ENCODE measurements at regions not wholly inside any gene's neighbourhood (a gene's known extent, or its start where the extent isn't known, plus 50 kb on each side); places are given as distances from the start of the nearest gene placed in this dataset.

DNA sequence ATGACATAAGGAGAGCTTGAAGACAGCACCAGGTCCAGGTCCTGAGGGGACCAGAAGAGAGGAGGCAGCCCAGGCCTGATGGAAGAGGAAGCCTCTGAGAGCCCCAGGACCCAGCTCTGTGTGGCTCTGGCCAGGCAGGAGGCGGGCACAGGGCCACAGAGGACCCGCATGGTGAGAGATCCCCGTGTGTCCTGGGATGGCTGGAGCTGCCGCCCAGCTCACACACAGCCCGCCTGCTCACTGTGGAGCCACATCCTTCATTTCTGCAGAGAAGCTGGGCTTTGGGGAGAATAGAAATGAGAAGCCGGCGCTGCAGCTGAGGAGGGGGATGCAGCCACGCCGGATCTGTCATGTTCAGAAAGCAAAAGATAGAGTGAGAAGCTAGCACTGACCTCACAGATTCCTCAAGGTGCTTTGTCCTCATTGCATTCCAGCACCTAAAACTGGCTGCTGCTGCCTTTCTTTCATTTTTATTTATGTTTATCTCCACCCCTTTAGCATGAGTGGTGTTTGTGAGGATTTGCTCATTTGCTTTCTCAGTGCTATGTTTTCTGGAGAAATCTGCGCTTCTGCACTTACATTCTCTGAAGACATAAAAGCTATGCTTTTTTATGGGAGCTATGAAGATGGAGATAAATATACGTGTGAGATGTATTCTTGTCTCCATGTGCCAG is 307.6 kb upstream of the MYT1L start:
- Mint-ChIP-seq H3K9me3 (peaks cover under 1% of the 10 kb centered on the region), H3K27ac (ENCODE audit: low read depth) (no peak overlapping the region), H3K4me3 (no peak overlapping the region), H3K27me3 (peaks cover 9% of the 10 kb centered on the region), H3K4me1 (no peaks in the 10 kb centered on the region), H3K36me3 (ENCODE audit: insufficient read depth) (no peaks in the 10 kb centered on the region)
- DNase-seq (ENCODE audit: low spot score in 2 of 2) (no peak), ATAC-seq (replicated peaks; ENCODE audit: extremely low read depth, poor library complexity, severe bottlenecking) (no peak)

DNA sequence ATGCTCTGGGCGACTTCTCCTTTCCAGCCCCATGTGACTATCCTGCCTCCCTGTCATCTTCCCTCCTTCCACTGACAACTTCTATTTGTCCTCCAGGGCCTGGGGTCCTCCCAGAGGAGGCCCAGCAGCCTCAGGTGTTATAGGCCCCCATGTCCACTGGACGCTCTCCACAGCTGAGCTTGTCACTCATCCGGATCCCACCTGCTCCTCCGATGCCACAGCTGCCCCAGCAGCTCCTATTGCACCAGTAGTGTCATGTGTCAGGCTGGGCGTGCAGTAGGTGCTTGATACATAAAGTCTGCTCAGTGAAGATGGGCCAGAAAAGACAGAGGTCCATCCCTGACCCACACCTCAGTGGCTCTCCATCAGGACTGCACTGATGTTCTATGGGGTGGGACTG is 305.7 kb upstream of the MYT1L start:
- DNase-seq (ENCODE audit: low spot score in 2 of 2) (no peak), ATAC-seq (replicated peaks; ENCODE audit: extremely low read depth, poor library complexity, severe bottlenecking) (no peak)
- Mint-ChIP-seq H3K36me3 (ENCODE audit: insufficient read depth) (no peaks in the 10 kb centered on the region), H3K27ac (ENCODE audit: low read depth) (peak overlapping the region; percentile 9), H3K27me3 (peaks cover 9% of the 10 kb centered on the region), H3K4me3 (no peak overlapping the region), H3K4me1 (no peaks in the 10 kb centered on the region), H3K9me3 (no peaks in the 10 kb centered on the region)

DNA sequence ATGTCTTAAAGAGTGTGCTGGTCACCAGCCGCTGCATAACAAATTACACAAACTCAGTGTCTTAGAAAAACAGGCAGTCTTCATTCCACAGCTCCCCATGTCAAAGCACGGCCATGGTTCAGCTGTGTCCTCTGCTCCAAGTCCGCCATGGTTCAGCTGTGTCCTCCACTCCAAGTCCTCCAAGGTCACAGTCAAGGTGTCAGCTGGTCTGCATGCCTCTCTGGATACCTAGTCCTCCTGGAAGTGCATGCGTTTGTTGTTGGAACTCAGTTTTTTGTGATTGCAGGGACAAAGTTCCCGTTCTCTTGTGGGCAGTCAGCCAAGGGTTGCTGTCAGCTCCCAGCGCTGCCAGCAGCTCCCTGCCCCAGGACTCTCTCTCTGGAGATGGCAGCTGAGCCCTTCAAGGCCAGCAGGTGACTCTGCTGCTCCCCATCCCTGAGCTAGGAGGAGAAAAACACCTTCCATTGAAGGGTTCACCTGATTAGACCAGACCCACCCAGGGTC is 304.0 kb upstream of the MYT1L start:
- peaks cover 9% of the 10 kb centered on the region for H3K27me3 Mint-ChIP-seq
- H3K4me3 Mint-ChIP-seq, result no peak overlapping the region
- no peak overlapping the region for H3K27ac Mint-ChIP-seq (ENCODE audit: low read depth)
- H3K4me1 Mint-ChIP-seq, result no peaks in the 10 kb centered on the region
- ATAC-seq (replicated peaks; ENCODE audit: extremely low read depth, poor library complexity, severe bottlenecking) (no peak), DNase-seq (ENCODE audit: low spot score in 2 of 2) (no peak)
- no peaks in the 10 kb centered on the region for H3K36me3 Mint-ChIP-seq (ENCODE audit: insufficient read depth)
- peaks cover 6% of the 10 kb centered on the region for H3K9me3 Mint-ChIP-seq

DNA sequence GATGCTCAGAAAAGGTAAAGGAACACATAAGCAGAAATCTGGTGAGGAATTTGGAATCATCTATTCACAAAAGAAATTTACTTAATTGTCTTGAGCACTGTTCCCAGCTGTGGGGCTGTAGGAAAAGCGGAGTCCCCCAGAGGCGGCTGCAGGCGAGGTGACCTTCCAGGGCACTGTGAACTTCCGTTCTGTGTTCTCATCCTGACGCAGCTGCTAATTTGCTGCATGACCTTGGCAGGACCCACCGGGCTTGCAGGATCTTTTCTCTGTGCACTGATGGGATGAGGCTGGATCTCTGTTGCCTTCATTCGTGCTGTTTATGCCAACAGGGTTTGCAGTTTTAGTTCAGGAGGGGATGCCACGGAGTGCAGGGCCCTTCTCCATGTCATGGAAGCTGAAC is 301.9 kb upstream of the MYT1L start:
- H3K9me3 Mint-ChIP-seq, result peaks cover 12% of the 10 kb centered on the region
- H3K27ac Mint-ChIP-seq (ENCODE audit: low read depth), result no peak overlapping the region
- H3K4me1 Mint-ChIP-seq, result no peaks in the 10 kb centered on the region

GRCh38 chr2:2623939-2624338 is 292.9 kb upstream of the MYT1L start:
- no peak for DNase-seq (ENCODE audit: low spot score in 2 of 2)
- H3K27ac Mint-ChIP-seq (ENCODE audit: low read depth), result no peak overlapping the region
- H3K36me3 Mint-ChIP-seq (ENCODE audit: insufficient read depth), result no peaks in the 10 kb centered on the region
- no peak overlapping the region for H3K4me3 Mint-ChIP-seq
- H3K9me3 Mint-ChIP-seq, result no peaks in the 10 kb centered on the region
- ATAC-seq (replicated peaks; ENCODE audit: extremely low read depth, poor library complexity, severe bottlenecking), result no peak
- H3K4me1 Mint-ChIP-seq, result no peaks in the 10 kb centered on the region
- no peaks in the 10 kb centered on the region for H3K27me3 Mint-ChIP-seq

More for the DNA sequence above, 301.9 kb upstream of the MYT1L start:
- Mint-ChIP-seq H3K36me3 (ENCODE audit: insufficient read depth) (no peaks in the 10 kb centered on the region), H3K27me3 (peaks cover 9% of the 10 kb centered on the region), H3K4me3 (no peak overlapping the region)
- DNase-seq (ENCODE audit: low spot score in 2 of 2) (no peak), ATAC-seq (replicated peaks; ENCODE audit: extremely low read depth, poor library complexity, severe bottlenecking) (no peak)

- DNase-seq (ENCODE audit: low spot score in 2 of 2) (no peak), ATAC-seq (replicated peaks; ENCODE audit: extremely low read depth, poor library complexity, severe bottlenecking) (no peak)
- Mint-ChIP-seq H3K9me3 (no peaks in the 10 kb centered on the region), H3K4me3 (no peak overlapping the region), H3K4me1 (no peaks in the 10 kb centered on the region), H3K27ac (ENCODE audit: low read depth) (no peak overlapping the region), H3K27me3 (peaks cover 5% of the 10 kb centered on the region), H3K36me3 (ENCODE audit: insufficient read depth) (no peaks in the 10 kb centered on the region)
Observed at GRCh38 chr2:2621855-2622254, 290.8 kb upstream of the MYT1L start.

DNA sequence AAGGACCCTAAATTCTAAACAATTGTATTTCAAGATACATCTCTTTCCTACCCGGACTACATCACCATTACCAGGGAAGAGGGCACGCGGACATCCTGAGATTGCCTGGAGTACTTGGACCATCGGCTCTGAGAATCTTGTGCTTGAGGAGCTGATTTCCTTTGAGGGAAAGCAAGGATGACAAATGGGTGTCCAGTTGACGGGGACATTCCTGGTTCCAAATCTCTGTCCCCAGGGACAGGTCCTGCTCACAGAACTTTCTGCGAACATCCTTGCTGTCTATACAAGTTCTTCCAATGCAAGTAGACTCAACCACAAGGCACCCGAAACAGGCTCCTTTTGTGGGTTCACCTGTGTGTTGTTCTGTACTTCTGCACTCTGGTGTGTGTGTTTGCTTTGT is 289.5 kb upstream of the MYT1L start:
- H3K27me3 Mint-ChIP-seq, result peaks cover 15% of the 10 kb centered on the region
- H3K36me3 Mint-ChIP-seq (ENCODE audit: insufficient read depth), result no peaks in the 10 kb centered on the region
- no peak for ATAC-seq (replicated peaks; ENCODE audit: extremely low read depth, poor library complexity, severe bottlenecking)
- H3K4me1 Mint-ChIP-seq, result no peaks in the 10 kb centered on the region
- DNase-seq (ENCODE audit: low spot score in 2 of 2), result no peak
- no peak overlapping the region for H3K27ac Mint-ChIP-seq (ENCODE audit: low read depth)
- no peak overlapping the region for H3K4me3 Mint-ChIP-seq
- H3K9me3 Mint-ChIP-seq, result no peaks in the 10 kb centered on the region

GRCh38 chr2:2619995-2620394 is 288.9 kb upstream of the MYT1L start:
- ATAC-seq (replicated peaks; ENCODE audit: extremely low read depth, poor library complexity, severe bottlenecking) (no peak), DNase-seq (ENCODE audit: low spot score in 2 of 2) (no peak)
- Mint-ChIP-seq H3K27ac (ENCODE audit: low read depth) (no peak overlapping the region), H3K36me3 (ENCODE audit: insufficient read depth) (no peaks in the 10 kb centered on the region), H3K4me1 (no peaks in the 10 kb centered on the region), H3K27me3 (peaks cover 15% of the 10 kb centered on the region), H3K9me3 (no peaks in the 10 kb centered on the region), H3K4me3 (no peak overlapping the region)

DNA sequence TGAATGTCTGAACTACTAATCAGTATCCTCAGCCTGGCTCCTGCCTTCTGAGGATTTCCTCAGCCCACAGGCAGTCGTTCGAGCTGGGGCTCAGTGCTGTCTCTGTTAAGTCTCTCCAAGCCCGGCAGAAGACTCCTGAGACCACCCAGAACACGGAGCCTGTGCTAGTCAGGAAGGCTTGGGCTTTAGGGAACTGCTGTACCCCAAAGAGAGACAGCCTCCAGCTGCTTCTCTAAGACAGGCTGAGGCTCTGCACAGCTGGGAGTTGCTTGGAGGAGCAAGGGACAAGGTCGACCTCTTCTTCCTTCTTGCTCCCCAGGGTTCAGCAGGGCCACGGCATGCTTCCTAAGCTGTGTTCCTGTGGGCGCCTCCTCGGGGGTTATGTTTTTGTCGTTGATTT is 283.4 kb upstream of the MYT1L start:
- H3K36me3 Mint-ChIP-seq (ENCODE audit: insufficient read depth), result no peaks in the 10 kb centered on the region
- peaks cover 4% of the 10 kb centered on the region for H3K9me3 Mint-ChIP-seq
- H3K27me3 Mint-ChIP-seq, result peaks cover 15% of the 10 kb centered on the region
- H3K27ac Mint-ChIP-seq (ENCODE audit: low read depth), result no peak overlapping the region
- H3K4me3 Mint-ChIP-seq, result no peak overlapping the region
- H3K4me1 Mint-ChIP-seq, result no peaks in the 10 kb centered on the region
- no peak for DNase-seq (ENCODE audit: low spot score in 2 of 2)
- no peak for ATAC-seq (replicated peaks; ENCODE audit: extremely low read depth, poor library complexity, severe bottlenecking)

DNA sequence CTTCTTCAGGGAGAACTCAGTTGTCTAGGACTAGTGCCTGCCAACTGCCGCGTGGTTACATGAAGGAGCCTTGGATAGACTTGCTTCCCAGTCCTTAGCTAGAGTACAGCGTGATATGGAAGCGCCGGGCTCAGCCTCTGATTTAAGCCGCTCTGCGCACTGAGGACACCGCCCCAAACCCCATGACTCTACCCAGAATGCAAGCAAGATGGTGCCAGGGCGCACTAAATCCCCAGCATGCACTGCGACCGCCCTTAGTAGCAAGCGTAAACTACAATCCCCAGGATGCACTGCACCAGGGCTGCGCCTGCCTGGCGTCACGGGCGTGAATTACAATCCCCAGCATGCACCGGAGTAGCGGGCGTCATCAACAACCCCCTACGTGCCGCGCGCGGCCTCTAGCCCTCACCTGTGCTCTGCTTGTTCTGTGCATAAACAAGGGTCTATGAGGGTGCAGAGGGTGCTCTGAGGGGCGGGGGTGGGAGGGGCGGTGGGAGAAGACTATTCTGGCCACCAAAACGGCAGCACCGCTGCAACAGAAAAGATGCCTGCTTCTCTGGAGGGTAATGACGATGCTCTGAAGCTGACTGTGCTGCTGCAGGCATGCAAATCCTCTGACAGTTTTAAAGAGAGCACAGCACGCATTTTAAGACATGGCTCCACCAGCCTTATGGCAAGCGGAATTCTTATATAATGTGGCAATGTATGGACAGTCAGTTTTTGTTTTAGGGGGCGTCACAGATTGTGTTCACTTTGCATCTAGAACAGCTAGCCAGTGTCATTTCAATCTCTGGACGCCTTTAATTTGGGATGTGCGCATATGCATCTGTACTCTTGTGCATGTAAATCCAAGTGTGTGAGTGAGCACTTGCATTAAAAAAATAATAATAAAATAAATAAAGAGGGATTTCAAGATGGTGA is 282.5 kb upstream of the MYT1L start:
- DNase-seq (ENCODE audit: low spot score in 2 of 2) (peak; percentile 28 to 56), ATAC-seq (replicated peaks; ENCODE audit: extremely low read depth, poor library complexity, severe bottlenecking) (peak; percentile 87)
- no peaks in the 10 kb centered on the region for H3K36me3 Mint-ChIP-seq (ENCODE audit: insufficient read depth)
- H3K9me3 Mint-ChIP-seq, result peaks cover 4% of the 10 kb centered on the region
- no peak overlapping the region for H3K27ac Mint-ChIP-seq (ENCODE audit: low read depth)
- peak overlapping the region; percentile 58 for H3K4me3 Mint-ChIP-seq
- H3K4me1 Mint-ChIP-seq, result no peaks in the 10 kb centered on the region
- peaks cover 15% of the 10 kb centered on the region for H3K27me3 Mint-ChIP-seq

- Mint-ChIP-seq H3K4me1 (no peaks in the 10 kb centered on the region), H3K27ac (ENCODE audit: low read depth) (no peak overlapping the region)
- ATAC-seq (replicated peaks; ENCODE audit: extremely low read depth, poor library complexity, severe bottlenecking), result no peak
Observed at GRCh38 chr2:2610751-2611150, 279.7 kb upstream of the MYT1L start.

DNA sequence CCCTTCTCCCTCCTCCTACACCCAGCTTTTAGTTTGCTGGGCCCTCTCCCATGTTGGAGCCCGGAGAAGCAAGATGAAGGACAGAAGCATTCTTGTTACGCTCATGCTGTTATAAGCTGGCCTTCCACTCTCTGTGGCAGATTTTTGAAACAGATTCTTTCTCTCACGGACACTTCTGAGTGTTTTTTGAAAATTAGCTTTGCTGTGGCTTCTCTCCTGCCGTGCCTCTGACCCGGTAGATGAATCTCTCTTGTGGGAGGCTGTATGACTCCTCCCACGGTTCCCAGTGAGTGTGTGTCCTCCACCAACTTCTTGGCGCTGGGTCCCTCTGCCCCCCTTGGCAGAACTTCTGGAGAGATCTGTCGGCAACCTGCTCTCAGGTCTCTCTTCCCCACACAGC is 269.3 kb upstream of the MYT1L start:
- ATAC-seq (replicated peaks; ENCODE audit: extremely low read depth, poor library complexity, severe bottlenecking) (no peak), DNase-seq (ENCODE audit: low spot score in 2 of 2) (no peak)
- no peak overlapping the region for H3K4me3 Mint-ChIP-seq
- no peak overlapping the region for H3K27ac Mint-ChIP-seq (ENCODE audit: low read depth)
- H3K4me1 Mint-ChIP-seq, result no peaks in the 10 kb centered on the region
- no peaks in the 10 kb centered on the region for H3K9me3 Mint-ChIP-seq
- no peaks in the 10 kb centered on the region for H3K27me3 Mint-ChIP-seq
- H3K36me3 Mint-ChIP-seq (ENCODE audit: insufficient read depth), result no peaks in the 10 kb centered on the region

More at GRCh38 chr2:2610751-2611150, 279.7 kb upstream of the MYT1L start:
- Mint-ChIP-seq H3K27me3 (peaks cover 11% of the 10 kb centered on the region), H3K9me3 (peaks cover 4% of the 10 kb centered on the region), H3K4me3 (no peak overlapping the region), H3K36me3 (ENCODE audit: insufficient read depth) (no peaks in the 10 kb centered on the region)
- DNase-seq (ENCODE audit: low spot score in 2 of 2), result no peak

GRCh38 chr2:2599441-2599840 is 268.4 kb upstream of the MYT1L start:
- ATAC-seq (replicated peaks; ENCODE audit: extremely low read depth, poor library complexity, severe bottlenecking), result no peak
- no peak overlapping the region for H3K4me3 Mint-ChIP-seq
- no peak for DNase-seq (ENCODE audit: low spot score in 2 of 2)
- H3K27me3 Mint-ChIP-seq, result no peaks in the 10 kb centered on the region
- H3K9me3 Mint-ChIP-seq, result no peaks in the 10 kb centered on the region
- no peak overlapping the region for H3K27ac Mint-ChIP-seq (ENCODE audit: low read depth)
- H3K36me3 Mint-ChIP-seq (ENCODE audit: insufficient read depth), result no peaks in the 10 kb centered on the region
- no peaks in the 10 kb centered on the region for H3K4me1 Mint-ChIP-seq
